Gastroesophageal sphincter (tissue), 3 donors: ENCODE measurements at regions not wholly inside any gene's neighbourhood (a gene's known extent, or its start where the extent isn't known, plus 50 kb on each side); places are given as distances from the start of the nearest gene placed in this dataset.

ENCODE experiments used
- EP300 ChIP-seq: sonication (generic); formaldehyde crosslinking; IDR thresholded peaks from one replicate; pipeline ENCODE4 v1.6.1; 2017; ENCODE audit warnings: antibody characterized with exemption, mild to moderate bottlenecking
- POLR2A ChIP-seq, 2 donors: fragments of 450-650 bp; IDR thresholded peaks; one replicate each; pipeline ENCODE4 v1.6.1; 2017; ENCODE audit warnings: antibody characterized with exemption in 2 of 2, mild to moderate bottlenecking in 2 of 2, moderate library complexity in 1 of 2
- TF ChIP-seq, protein P1 (sequence below), 4 experiments: fragments of 200-600 bp in 2 of 4; fragments of 450-650 bp in 2 of 4; sonication (generic) in 1 of 4; IDR thresholded peaks; one replicate each; pipeline ENCODE4 v1.5.1; 2017 to 2019; ENCODE audit warnings: antibody characterized with exemption in 4 of 4, mild to moderate bottlenecking in 2 of 4, moderate library complexity in 2 of 4

- TF ChIP-seq, protein P1, sequence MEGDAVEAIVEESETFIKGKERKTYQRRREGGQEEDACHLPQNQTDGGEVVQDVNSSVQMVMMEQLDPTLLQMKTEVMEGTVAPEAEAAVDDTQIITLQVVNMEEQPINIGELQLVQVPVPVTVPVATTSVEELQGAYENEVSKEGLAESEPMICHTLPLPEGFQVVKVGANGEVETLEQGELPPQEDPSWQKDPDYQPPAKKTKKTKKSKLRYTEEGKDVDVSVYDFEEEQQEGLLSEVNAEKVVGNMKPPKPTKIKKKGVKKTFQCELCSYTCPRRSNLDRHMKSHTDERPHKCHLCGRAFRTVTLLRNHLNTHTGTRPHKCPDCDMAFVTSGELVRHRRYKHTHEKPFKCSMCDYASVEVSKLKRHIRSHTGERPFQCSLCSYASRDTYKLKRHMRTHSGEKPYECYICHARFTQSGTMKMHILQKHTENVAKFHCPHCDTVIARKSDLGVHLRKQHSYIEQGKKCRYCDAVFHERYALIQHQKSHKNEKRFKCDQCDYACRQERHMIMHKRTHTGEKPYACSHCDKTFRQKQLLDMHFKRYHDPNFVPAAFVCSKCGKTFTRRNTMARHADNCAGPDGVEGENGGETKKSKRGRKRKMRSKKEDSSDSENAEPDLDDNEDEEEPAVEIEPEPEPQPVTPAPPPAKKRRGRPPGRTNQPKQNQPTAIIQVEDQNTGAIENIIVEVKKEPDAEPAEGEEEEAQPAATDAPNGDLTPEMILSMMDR (IDR thresholded peaks at IDR 0.05): no peak
- TF ChIP-seq EP300: no peak
- TF ChIP-seq POLR2A (IDR thresholded peaks at IDR 0.05): no peak
Measured at GRCh38 chrX:25219480-25219879, 203.7 kb upstream of the ARX start.
